AG04450 (cell line): ENCODE measurements at regions not wholly inside any gene's neighbourhood (a gene's known extent, or its start where the extent isn't known, plus 50 kb on each side); places are given as distances from the start of the nearest gene placed in this dataset.

Source experiments
- CTCF ChIA-PET: fragments of 300-600, 350-600 bp; formaldehyde crosslinking; extraction: SDS; loops from one replicate; lab custom pipeline; 2022; ENCODE audit warnings: antibody characterized with exemption, inconsistent platforms; lab: Charles Lee
- POLR2A ChIA-PET: fragments of 350-600 bp; formaldehyde crosslinking; extraction: SDS; loops from one replicate; lab custom pipeline; 2021; ENCODE audit warnings: antibody characterized with exemption, inconsistent platforms; lab: Yijun Ruan, JAX
- DNase-seq: peaks from one replicate; pipeline ENCODE4 v3.0.0-alpha.2; 2011; ENCODE audit warnings: low read depth, low spot score
- H3K27ac ChIP-seq: one replicate; pipeline ENCODE4 v1.5.1; 2012; ENCODE audit warnings: low read depth, low read length, control low read depth
- H3K27me3 ChIP-seq: one replicate; pipeline ENCODE4 v1.6.0; 2012; ENCODE audit warnings: low read length; ENCODE audit not compliant: control insufficient read depth, insufficient read depth
- H3K4me3 ChIP-seq: 2 replicates; pipeline ENCODE4 v1.5.1; 2011; ENCODE audit warnings: mild to moderate bottlenecking, low read depth, low read length, control low read depth
- H3K9me3 ChIP-seq: 2 replicates; pipeline ENCODE4 v1.5.1; 2012; ENCODE audit warnings: low read length; ENCODE audit not compliant: control insufficient read depth, insufficient read depth
- CTCF ChIP-seq: IDR thresholded peaks from 2 replicates; pipeline ENCODE4 v1.5.1; 2011; ENCODE audit warnings: low read depth, low read length, control low read depth, inconsistent platforms

- DNase-seq, result no peak
- no peaks in the 10 kb centered on the region for H3K9me3 ChIP-seq
- TF ChIP-seq CTCF, result no peak
- H3K27me3 ChIP-seq, result no peaks in the 10 kb centered on the region
- H3K27ac ChIP-seq, result no peak overlapping the region
- POLR2A ChIA-PET, result no interaction called here
- CTCF ChIA-PET, result no interaction called here
- no peak overlapping the region for H3K4me3 ChIP-seq
Observed at GRCh38 chr3:74360406-74360805, 254.1 kb downstream of the CNTN3 start.

GRCh38 chr3:74357881-74358280 is 256.6 kb downstream of the CNTN3 start:
- no peaks in the 10 kb centered on the region for H3K9me3 ChIP-seq
- ChIA-PET POLR2A (no interaction called here), CTCF (no interaction called here)
- no peak for TF ChIP-seq CTCF
- DNase-seq, result no peak
- H3K27me3 ChIP-seq, result no peaks in the 10 kb centered on the region
- H3K4me3 ChIP-seq, result no peak overlapping the region
- H3K27ac ChIP-seq, result no peak overlapping the region

- Histone ChIP-seq H3K27me3 (no peaks in the 10 kb centered on the region), H3K9me3 (no peaks in the 10 kb centered on the region), H3K4me3 (no peak overlapping the region), H3K27ac (no peak overlapping the region)
- peak; percentile 10; the same call in 1 of the 2 replicates for TF ChIP-seq CTCF
- POLR2A ChIA-PET, result no interaction called here
- no peak for DNase-seq
- CTCF ChIA-PET, result no interaction called here
Observed at GRCh38 chr3:74353039-74353438, 261.4 kb downstream of the CNTN3 start.

GRCh38 chr3:74352166-74352565 is 262.3 kb downstream of the CNTN3 start:
- Histone ChIP-seq H3K27ac (no peak overlapping the region), H3K9me3 (no peaks in the 10 kb centered on the region), H3K27me3 (no peaks in the 10 kb centered on the region), H3K4me3 (no peak overlapping the region)
- no peak for DNase-seq
- ChIA-PET POLR2A (no interaction called here), CTCF (no interaction called here)
- no peak for TF ChIP-seq CTCF

GRCh38 chr3:74351213-74351612 is 263.2 kb downstream of the CNTN3 start:
- H3K4me3 ChIP-seq, result no peak overlapping the region
- H3K27me3 ChIP-seq, result no peaks in the 10 kb centered on the region
- ChIA-PET CTCF (no interaction called here), POLR2A (no interaction called here)
- no peak for DNase-seq
- H3K27ac ChIP-seq, result no peak overlapping the region
- no peaks in the 10 kb centered on the region for H3K9me3 ChIP-seq
- no peak for TF ChIP-seq CTCF
